OCI-LY7 (cell line): ENCODE measurements at regions not wholly inside any gene's neighbourhood (a gene's known extent, or its start where the extent isn't known, plus 50 kb on each side); places are given as distances from the start of the nearest gene placed in this dataset.

Source experiments
- CTCF ChIP-seq: fragments of 200-600 bp; sonication (generic); conservative IDR thresholded peaks from 2 replicates; pipeline ENCODE4 v1.5.1; 2014; ENCODE audit warnings: mild to moderate bottlenecking, antibody characterized with exemption, low read length, moderate library complexity, mixed read lengths
- EZH2phosphoT487 ChIP-seq: fragments of 200-600 bp; sonication (generic); IDR thresholded peaks from 2 replicates; pipeline ENCODE4 v1.6.1; 2018; ENCODE audit warnings: low read depth, borderline replicate concordance, mild to moderate bottlenecking, mixed run types, antibody characterized with exemption, low read length, moderate library complexity, mixed read lengths

- TF ChIP-seq CTCF = no peak
- TF ChIP-seq EZH2phosphoT487 = no peak
Measured at GRCh38 chr11:10618490-10618889, 50.0 kb upstream of the LYVE1 start.
